ENCODE measurements at regions not wholly inside any gene's neighbourhood (a gene's known extent, or its start where the extent isn't known, plus 50 kb on each side); places are given as distances from the start of the nearest gene placed in this dataset.

- ATAC-seq (ENCODE audit: insufficient read depth, low FRiP score) = no peak
- no peak overlapping the region for H3K4me3 ChIP-seq
- no peaks in the 10 kb centered on the region for H3K9me3 ChIP-seq (ENCODE audit: control insufficient read depth in 4 of 4, insufficient read depth in 3 of 4, low read length in 3 of 4)
- no peaks in the 10 kb centered on the region for H3K27me3 ChIP-seq (ENCODE audit: control insufficient read depth in 3 of 3, insufficient read depth in 3 of 3, low read length in 2 of 3)
- no peak overlapping the region for H3K9ac ChIP-seq (ENCODE audit: insufficient read depth in 1 of 2, low read length in 2 of 2)
- no peak for TF ChIP-seq CTCF (IDR thresholded peaks at IDR 0.05; ENCODE audit: control extremely low read depth, extremely low read depth)
- 93% methylated on average over 1 of the region's 1 CpG for WGBS, 2 donors
- no peaks in the 10 kb centered on the region for H3K36me3 ChIP-seq (ENCODE audit: control insufficient read depth in 4 of 4, insufficient read depth in 4 of 4, low read length in 4 of 4)
- H3K4me1 ChIP-seq (ENCODE audit: control insufficient read depth in 5 of 5, insufficient read depth in 5 of 5, low read length in 5 of 5) = peaks cover 0 to 10% (median 0%) of the 10 kb centered on the region in 5 donors
- DNase-seq = peak in 1 of 3 donors; percentile 42
- H3K27ac ChIP-seq (ENCODE audit: low read depth in 1 of 2, low read length in 1 of 2) = no peak overlapping the region
Observed at GRCh38 chr3:72017311-72017710, 232.4 kb upstream of the PROK2 start.

- Histone ChIP-seq H3K4me3 (no peak overlapping the region), H3K9ac (ENCODE audit: insufficient read depth in 1 of 2, low read length in 2 of 2) (no peak overlapping the region), H3K9me3 (ENCODE audit: control insufficient read depth in 4 of 4, insufficient read depth in 3 of 4, low read length in 3 of 4) (no peaks in the 10 kb centered on the region), H3K4me1 (ENCODE audit: control insufficient read depth in 5 of 5, insufficient read depth in 5 of 5, low read length in 5 of 5) (peaks cover 0 to 10% (median 0%) of the 10 kb centered on the region in 5 donors), H3K36me3 (ENCODE audit: control insufficient read depth in 4 of 4, insufficient read depth in 4 of 4, low read length in 4 of 4) (no peaks in the 10 kb centered on the region), H3K27me3 (ENCODE audit: control insufficient read depth in 3 of 3, insufficient read depth in 3 of 3, low read length in 2 of 3) (peaks cover 0 to 2% (median 0%) of the 10 kb centered on the region in 3 donors), H3K27ac (ENCODE audit: low read depth in 1 of 2, low read length in 1 of 2) (no peak overlapping the region)
- TF ChIP-seq CTCF (IDR thresholded peaks at IDR 0.05; ENCODE audit: control extremely low read depth, extremely low read depth) = no peak
- no peak for DNase-seq
- no peak for ATAC-seq (ENCODE audit: insufficient read depth, low FRiP score)
- 89 to 95% methylated on average over 6 of the region's 6 CpGs for WGBS, 2 donors
Observed at GRCh38 chr3:72015463-72015862, 230.5 kb upstream of the PROK2 start.

GRCh38 chr3:72013084-72013483 lies 228.1 kb upstream of the PROK2 start:
- no peak overlapping the region for H3K27ac ChIP-seq (ENCODE audit: low read depth in 1 of 2, low read length in 1 of 2)
- TF ChIP-seq CTCF (IDR thresholded peaks at IDR 0.05; ENCODE audit: control extremely low read depth, extremely low read depth) = no peak
- 79 to 93% methylated on average over 5 of the region's 5 CpGs for WGBS, 2 donors
- ATAC-seq (ENCODE audit: insufficient read depth, low FRiP score) = no peak
- no peaks in the 10 kb centered on the region for H3K36me3 ChIP-seq (ENCODE audit: control insufficient read depth in 4 of 4, insufficient read depth in 4 of 4, low read length in 4 of 4)
- H3K27me3 ChIP-seq (ENCODE audit: control insufficient read depth in 3 of 3, insufficient read depth in 3 of 3, low read length in 2 of 3) = peaks cover 0 to 3% (median 0%) of the 10 kb centered on the region in 3 donors
- peaks cover 0 to 2% (median 0%) of the 10 kb centered on the region in 5 donors for H3K4me1 ChIP-seq (ENCODE audit: control insufficient read depth in 5 of 5, insufficient read depth in 5 of 5, low read length in 5 of 5)
- DNase-seq = no peak
- H3K9ac ChIP-seq (ENCODE audit: insufficient read depth in 1 of 2, low read length in 2 of 2) = no peak overlapping the region
- no peaks in the 10 kb centered on the region for H3K9me3 ChIP-seq (ENCODE audit: control insufficient read depth in 4 of 4, insufficient read depth in 3 of 4, low read length in 3 of 4)
- no peak overlapping the region for H3K4me3 ChIP-seq

GRCh38 chr3:72012363-72012762 lies 227.4 kb upstream of the PROK2 start:
- Histone ChIP-seq H3K4me1 (ENCODE audit: control insufficient read depth in 5 of 5, insufficient read depth in 5 of 5, low read length in 5 of 5) (no peaks in the 10 kb centered on the region), H3K9me3 (ENCODE audit: control insufficient read depth in 4 of 4, insufficient read depth in 3 of 4, low read length in 3 of 4) (no peaks in the 10 kb centered on the region), H3K27ac (ENCODE audit: low read depth in 1 of 2, low read length in 1 of 2) (no peak overlapping the region), H3K9ac (ENCODE audit: insufficient read depth in 1 of 2, low read length in 2 of 2) (no peak overlapping the region), H3K4me3 (no peak overlapping the region), H3K36me3 (ENCODE audit: control insufficient read depth in 4 of 4, insufficient read depth in 4 of 4, low read length in 4 of 4) (no peaks in the 10 kb centered on the region), H3K27me3 (ENCODE audit: control insufficient read depth in 3 of 3, insufficient read depth in 3 of 3, low read length in 2 of 3) (peaks cover 0 to 3% (median 0%) of the 10 kb centered on the region in 3 donors)
- WGBS, 2 donors = 91 to 92% methylated on average over 5 of the region's 5 CpGs
- DNase-seq (no peak), ATAC-seq (ENCODE audit: insufficient read depth, low FRiP score) (no peak)
- TF ChIP-seq CTCF (IDR thresholded peaks at IDR 0.05; ENCODE audit: control extremely low read depth, extremely low read depth) = no peak
